Duodenal mucosa (tissue), 2 donors: ENCODE measurements at regions not wholly inside any gene's neighbourhood (a gene's known extent, or its start where the extent isn't known, plus 50 kb on each side); places are given as distances from the start of the nearest gene placed in this dataset.

Experiments used
- H3K27ac ChIP-seq: one replicate; pipeline ENCODE4 v1.7.0; 2013; ENCODE audit warnings: low read depth, low read length
- H3K27me3 ChIP-seq, 2 donors: one replicate each; pipeline ENCODE4 v1.7.0; 2013; ENCODE audit warnings: low read length in 2 of 2, control low read depth in 1 of 2; ENCODE audit not compliant: insufficient read depth in 2 of 2, control insufficient read depth in 1 of 2
- H3K36me3 ChIP-seq, 2 donors: one replicate each; pipeline ENCODE4 v1.7.0; 2013; ENCODE audit warnings: low read length in 2 of 2, control low read depth in 1 of 2; ENCODE audit not compliant: insufficient read depth in 2 of 2, control insufficient read depth in 1 of 2
- H3K4me1 ChIP-seq, 2 donors: one replicate each; pipeline ENCODE4 v1.7.0; 2013; ENCODE audit warnings: low read length in 2 of 2, control low read depth in 1 of 2; ENCODE audit not compliant: insufficient read depth in 2 of 2, control insufficient read depth in 1 of 2
- H3K4me3 ChIP-seq, 2 donors: one replicate each; pipeline ENCODE4 v1.7.0; 2013; ENCODE audit warnings: low read length in 2 of 2, low read depth in 1 of 2
- H3K9ac ChIP-seq, 2 donors: one replicate each; pipeline ENCODE4 v1.7.0; 2013; ENCODE audit warnings: low read length in 2 of 2, low read depth in 1 of 2
- H3K9me3 ChIP-seq, 2 donors: one replicate each; pipeline ENCODE4 v1.7.0; 2013; ENCODE audit warnings: low read length in 2 of 2, control low read depth in 1 of 2; ENCODE audit not compliant: control insufficient read depth in 1 of 2

DNA sequence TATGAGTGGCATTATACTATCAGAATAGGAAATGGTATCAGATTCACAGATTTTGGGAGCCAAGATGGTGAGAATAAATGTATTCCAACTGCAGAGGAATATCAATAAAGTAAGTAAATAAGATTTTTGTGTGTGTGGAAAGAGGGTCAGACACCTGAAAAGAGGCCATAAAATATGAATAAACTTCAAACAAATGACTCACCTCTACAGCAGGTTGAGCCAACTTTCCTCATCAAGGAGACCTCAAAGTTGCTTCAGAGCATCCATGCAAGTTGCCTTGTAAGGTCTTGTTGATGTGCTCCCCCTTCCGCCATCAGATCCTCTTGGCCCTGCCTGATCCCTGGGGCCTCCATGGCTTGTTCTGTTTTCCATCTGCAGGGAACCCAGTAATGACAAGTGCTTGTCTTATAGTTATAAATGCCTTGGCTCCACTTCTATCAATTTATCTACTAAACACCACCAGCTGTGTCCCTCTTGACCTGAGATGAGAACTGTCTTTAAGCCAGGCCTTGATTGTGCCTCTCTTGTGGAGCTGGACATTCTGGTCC is 775.6 kb downstream of the LTN1 start:
- H3K36me3 ChIP-seq, result no peaks in the 10 kb centered on the region
- no peaks in the 10 kb centered on the region for H3K27me3 ChIP-seq
- H3K9ac ChIP-seq, result no peak overlapping the region
- no peak overlapping the region for H3K4me3 ChIP-seq
- H3K4me1 ChIP-seq, result no peaks in the 10 kb centered on the region
- H3K27ac ChIP-seq, result no peak overlapping the region
- no peaks in the 10 kb centered on the region for H3K9me3 ChIP-seq

DNA sequence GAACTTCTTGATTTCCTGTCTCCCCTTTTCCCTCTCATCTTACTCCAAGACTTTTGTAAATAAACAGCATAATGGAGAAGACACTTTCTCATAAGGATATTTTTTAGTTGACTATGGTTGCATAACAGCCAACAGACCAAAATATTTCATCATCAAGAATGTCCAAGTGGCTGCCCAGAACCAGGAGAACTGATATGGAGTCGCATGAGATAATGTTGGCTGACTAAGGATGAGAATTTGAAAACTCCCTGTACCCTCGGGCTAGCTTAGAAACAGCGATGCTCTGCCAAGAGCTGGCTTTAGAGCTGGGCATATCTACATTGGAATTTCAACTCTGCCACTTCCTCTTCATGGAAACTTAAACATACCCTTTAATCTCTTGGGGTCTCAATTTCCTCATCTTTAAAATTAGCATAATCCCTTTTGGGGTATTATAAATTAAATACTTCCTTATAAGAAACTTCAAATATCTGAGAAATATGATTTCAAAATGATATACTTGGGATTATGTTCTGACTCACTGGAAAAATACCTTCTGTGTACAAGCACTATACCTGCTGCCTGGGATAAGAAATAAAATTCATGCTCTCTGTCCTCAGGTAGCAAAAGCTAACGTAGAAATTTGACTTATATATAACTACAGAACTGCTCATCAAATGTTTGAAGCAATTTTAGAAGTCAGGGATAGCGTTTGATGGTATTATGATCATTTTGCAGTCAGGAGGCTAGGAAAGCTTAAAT is 777.3 kb downstream of the LTN1 start:
- H3K9ac ChIP-seq, result no peak overlapping the region

DNA sequence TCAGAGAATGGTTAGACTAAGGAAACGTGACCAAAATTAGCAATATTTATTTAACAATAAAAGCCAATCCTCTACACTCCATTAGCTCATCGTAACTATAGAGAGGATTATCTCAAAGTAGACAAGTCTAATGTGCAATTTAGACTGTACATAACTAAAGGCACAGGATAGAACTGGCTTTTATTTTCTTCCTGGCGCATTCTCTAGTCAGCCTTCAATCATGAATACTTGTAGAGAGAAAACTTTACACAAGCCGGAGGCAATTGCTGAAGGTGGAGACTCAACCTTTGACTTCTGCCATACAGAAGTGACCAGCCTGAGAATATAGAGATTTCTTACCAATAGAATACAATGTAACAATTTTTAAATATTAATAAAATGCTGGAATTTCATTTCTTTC is 777.9 kb downstream of the LTN1 start:
- Histone ChIP-seq H3K36me3 (no peaks in the 10 kb centered on the region), H3K9me3 (no peaks in the 10 kb centered on the region), H3K9ac (no peak overlapping the region), H3K27me3 (no peaks in the 10 kb centered on the region), H3K4me3 (no peak overlapping the region), H3K27ac (no peak overlapping the region), H3K4me1 (no peaks in the 10 kb centered on the region)

More for the DNA sequence above, 777.3 kb downstream of the LTN1 start:
- H3K4me1 ChIP-seq, result no peaks in the 10 kb centered on the region
- no peaks in the 10 kb centered on the region for H3K27me3 ChIP-seq
- H3K27ac ChIP-seq, result no peak overlapping the region
- H3K9me3 ChIP-seq, result no peaks in the 10 kb centered on the region
- no peak overlapping the region for H3K4me3 ChIP-seq
- no peaks in the 10 kb centered on the region for H3K36me3 ChIP-seq

DNA sequence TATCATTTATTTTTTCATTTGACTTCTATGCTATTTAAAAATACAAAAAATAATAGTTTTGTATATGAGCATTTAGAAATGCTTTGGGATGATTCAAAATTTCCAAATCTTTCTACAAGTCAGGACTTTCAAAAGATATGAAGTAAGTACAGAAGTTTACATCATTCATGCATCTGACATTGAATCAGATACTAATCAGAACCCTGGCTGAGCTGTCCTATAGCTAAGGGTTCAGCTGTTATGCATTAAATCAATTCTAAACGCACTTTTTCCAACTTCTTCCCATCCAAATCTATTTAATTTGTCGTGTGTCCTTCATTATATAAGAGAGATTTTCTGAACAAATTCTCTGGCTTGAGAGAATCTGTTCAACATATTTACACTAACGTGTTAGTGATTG is 779.4 kb downstream of the LTN1 start:
- Histone ChIP-seq H3K27ac (no peak overlapping the region), H3K36me3 (no peaks in the 10 kb centered on the region), H3K27me3 (no peaks in the 10 kb centered on the region), H3K4me1 (no peaks in the 10 kb centered on the region), H3K9ac (no peak overlapping the region), H3K9me3 (no peaks in the 10 kb centered on the region), H3K4me3 (no peak overlapping the region)

DNA sequence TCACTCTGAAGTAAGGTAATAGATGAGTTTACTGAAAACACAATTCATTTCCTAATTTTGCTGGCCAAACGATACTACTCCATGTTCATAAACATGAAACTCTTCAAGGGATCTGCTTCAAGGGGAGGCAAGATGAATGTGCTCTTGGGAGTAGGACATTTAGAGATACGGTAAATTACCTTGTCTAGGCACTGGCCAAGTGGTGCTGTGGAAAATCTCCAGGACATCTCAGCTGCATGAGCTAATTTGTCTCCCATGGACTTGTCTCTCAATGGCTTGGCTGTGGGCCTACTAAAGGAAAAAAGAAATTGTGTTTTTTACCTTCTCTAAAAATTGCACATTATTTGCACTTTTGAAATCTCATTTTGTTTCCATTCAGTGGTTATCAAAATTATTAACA is 780.6 kb downstream of the LTN1 start:
- H3K27ac ChIP-seq, result no peak overlapping the region
- no peaks in the 10 kb centered on the region for H3K9me3 ChIP-seq
- no peak overlapping the region for H3K9ac ChIP-seq
- H3K27me3 ChIP-seq, result no peaks in the 10 kb centered on the region
- H3K4me3 ChIP-seq, result no peak overlapping the region
- H3K4me1 ChIP-seq, result no peaks in the 10 kb centered on the region
- no peaks in the 10 kb centered on the region for H3K36me3 ChIP-seq

DNA sequence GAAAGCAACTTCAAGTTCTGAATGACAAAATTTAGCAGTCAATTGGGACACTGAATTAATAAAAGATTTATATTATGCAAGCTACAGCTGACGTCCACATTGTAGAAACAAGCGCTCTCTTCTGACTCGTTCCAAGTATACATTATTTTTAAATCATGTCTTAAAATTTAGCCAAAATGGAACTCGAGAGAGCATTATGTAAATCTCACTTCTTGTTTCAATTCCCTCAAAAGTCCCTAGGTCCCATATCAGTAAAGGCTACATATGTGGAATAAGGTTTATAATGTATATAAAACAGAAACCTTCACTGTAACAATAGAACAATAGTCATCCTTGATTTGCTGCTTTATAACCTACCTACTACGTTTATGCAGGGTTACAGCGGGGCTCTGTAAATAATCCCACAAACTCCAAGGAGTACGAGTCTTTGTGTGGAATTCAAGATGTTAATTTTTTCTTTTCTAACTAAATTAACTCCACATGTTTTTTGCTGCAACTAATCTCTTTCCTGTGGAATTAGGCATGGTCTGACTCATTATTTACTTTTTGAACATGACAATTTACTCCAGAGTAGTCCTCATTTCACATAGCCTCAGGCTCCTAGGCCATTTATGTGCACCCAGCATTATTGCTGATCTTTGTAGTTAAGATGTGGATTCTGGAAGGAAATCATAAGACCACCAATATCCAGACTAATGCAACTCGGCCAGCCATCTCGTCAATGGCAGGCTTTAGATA is 785.1 kb downstream of the LTN1 start:
- no peaks in the 10 kb centered on the region for H3K4me1 ChIP-seq
- H3K9ac ChIP-seq, result no peak overlapping the region
- H3K27ac ChIP-seq, result no peak overlapping the region
- H3K27me3 ChIP-seq, result no peaks in the 10 kb centered on the region
- no peak overlapping the region for H3K4me3 ChIP-seq
- H3K9me3 ChIP-seq, result no peaks in the 10 kb centered on the region
- H3K36me3 ChIP-seq, result no peaks in the 10 kb centered on the region

DNA sequence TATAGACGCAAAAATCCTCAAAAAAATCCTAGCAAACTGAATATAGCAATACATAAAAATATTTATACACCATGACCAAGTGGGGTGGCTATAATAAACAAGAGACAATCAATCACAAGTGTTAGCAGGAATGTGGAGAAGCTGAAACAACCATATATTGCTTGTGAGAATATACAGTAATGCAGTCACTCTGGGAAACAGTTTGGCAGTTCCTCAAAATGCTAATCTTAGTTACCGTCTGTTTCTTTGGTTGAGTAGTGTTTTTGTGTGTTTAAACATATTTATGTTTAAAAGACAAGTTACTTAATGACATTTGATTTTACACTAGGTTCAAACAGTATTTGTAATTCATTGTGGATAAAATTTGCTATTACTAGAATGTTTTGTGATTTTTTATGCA is 792.0 kb downstream of the LTN1 start:
- H3K9ac ChIP-seq, result no peak overlapping the region
- no peaks in the 10 kb centered on the region for H3K4me1 ChIP-seq
- no peaks in the 10 kb centered on the region for H3K9me3 ChIP-seq
- no peak overlapping the region for H3K27ac ChIP-seq
- no peaks in the 10 kb centered on the region for H3K27me3 ChIP-seq
- H3K36me3 ChIP-seq, result no peaks in the 10 kb centered on the region
- no peak overlapping the region for H3K4me3 ChIP-seq

DNA sequence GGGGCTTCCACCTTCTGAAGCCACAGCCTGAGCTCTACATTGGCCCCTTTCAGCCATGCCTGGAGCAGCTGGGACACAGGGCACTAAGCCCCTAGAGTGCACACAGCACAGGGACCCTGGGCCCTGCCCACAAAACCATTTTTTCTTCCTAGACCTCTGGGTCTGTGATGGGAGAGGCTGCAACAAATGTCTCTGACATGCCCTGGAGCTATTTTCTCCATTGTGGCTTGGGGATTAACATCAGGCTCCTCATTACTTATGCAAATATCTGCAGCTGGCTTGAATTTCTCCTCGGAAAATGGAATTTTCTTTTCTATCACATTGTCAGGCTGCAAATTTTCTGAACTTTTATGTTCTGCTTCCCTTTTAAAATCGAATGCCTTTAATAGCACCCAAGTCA is 795.7 kb downstream of the LTN1 start:
- H3K4me1 ChIP-seq, result no peaks in the 10 kb centered on the region
- no peaks in the 10 kb centered on the region for H3K27me3 ChIP-seq
- H3K27ac ChIP-seq, result no peak overlapping the region
- no peaks in the 10 kb centered on the region for H3K9me3 ChIP-seq
- no peak overlapping the region for H3K4me3 ChIP-seq
- no peaks in the 10 kb centered on the region for H3K36me3 ChIP-seq
- H3K9ac ChIP-seq, result no peak overlapping the region

DNA sequence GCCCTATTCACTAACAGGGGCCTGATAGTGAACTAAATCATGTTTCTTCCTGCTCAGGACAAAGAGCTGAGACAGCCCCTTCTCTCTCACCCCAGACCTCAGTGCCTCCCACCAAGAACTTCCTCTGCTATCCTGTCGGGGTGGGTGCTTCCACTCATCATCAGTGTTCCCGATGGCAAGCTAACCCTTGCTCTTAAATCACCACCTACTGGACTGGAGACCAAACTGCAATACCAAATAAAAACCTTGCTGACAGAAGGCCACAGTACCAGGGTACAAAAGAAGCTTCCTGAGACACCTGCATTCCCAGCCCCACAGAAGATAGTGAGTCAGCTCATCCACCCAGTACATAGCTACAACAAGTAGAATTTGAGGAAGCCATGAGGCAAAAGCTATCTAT is 799.5 kb downstream of the LTN1 start:
- Histone ChIP-seq H3K4me1 (no peaks in the 10 kb centered on the region), H3K9ac (no peak overlapping the region), H3K36me3 (no peaks in the 10 kb centered on the region), H3K9me3 (no peaks in the 10 kb centered on the region), H3K4me3 (no peak overlapping the region), H3K27ac (no peak overlapping the region), H3K27me3 (no peaks in the 10 kb centered on the region)

DNA sequence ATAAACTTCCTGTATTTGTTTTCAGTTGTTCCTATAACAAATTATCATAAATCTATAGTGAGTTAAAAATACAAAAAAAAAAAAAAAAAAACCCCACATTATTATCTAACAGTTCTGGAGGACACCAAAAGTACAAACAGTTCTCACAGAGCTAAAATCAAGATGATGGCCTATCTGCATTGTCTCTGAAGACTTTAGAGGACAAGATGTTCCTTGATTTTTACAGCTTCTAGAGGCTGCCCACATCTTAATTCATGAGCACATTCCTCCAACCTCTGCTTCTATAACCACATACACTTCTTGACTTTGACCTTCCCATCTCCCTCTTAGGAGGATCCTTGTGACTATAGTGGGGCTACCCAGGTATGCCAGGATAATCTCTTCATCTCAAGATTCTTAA is 806.1 kb downstream of the LTN1 start:
- Histone ChIP-seq H3K27me3 (no peaks in the 10 kb centered on the region), H3K27ac (no peak overlapping the region), H3K9ac (no peak overlapping the region), H3K4me3 (no peak overlapping the region), H3K9me3 (peaks cover 8 to 11% of the 10 kb centered on the region in 2 donors), H3K4me1 (no peaks in the 10 kb centered on the region), H3K36me3 (no peaks in the 10 kb centered on the region)
